ENCODE measurements at regions not wholly inside any gene's neighbourhood (a gene's known extent, or its start where the extent isn't known, plus 50 kb on each side); places are given as distances from the start of the nearest gene placed in this dataset.
"Not testable (repeated sequence)": the region's sequence is repeated elsewhere in the genome, so short reads cannot be mapped to it uniquely, and the experiment has no call there.

- DNase-seq (ENCODE audit: low read depth) = no peak
Observed at GRCh38 chr4:67332627-67333026, 212.7 kb downstream of the CENPC start.

- no peak for DNase-seq (ENCODE audit: low read depth)
Observed at GRCh38 chr4:67328393-67328792, 216.9 kb downstream of the CENPC start.

- no peak for DNase-seq (ENCODE audit: low read depth)
Observed at GRCh38 chr4:67328018-67328278, 217.4 kb downstream of the CENPC start.

- peak; percentile 2 for DNase-seq (ENCODE audit: low read depth)
Observed at GRCh38 chr4:67327245-67328017, 217.9 kb downstream of the CENPC start.

GRCh38 chr4:67325791-67326190, 219.5 kb downstream of the CENPC start:
- no peak for DNase-seq (ENCODE audit: low read depth)

- no peak for DNase-seq (ENCODE audit: low read depth)
Observed at GRCh38 chr4:67320645-67321044, 224.7 kb downstream of the CENPC start.

- DNase-seq (ENCODE audit: low read depth) = not testable (repeated sequence)
Observed at GRCh38 chr4:67319607-67320006, 225.7 kb downstream of the CENPC start.

- DNase-seq (ENCODE audit: low read depth) = not testable (repeated sequence)
Observed at GRCh38 chr4:67300497-67301185, 244.7 kb downstream of the CENPC start.

- no peak for DNase-seq (ENCODE audit: low read depth)
Observed at GRCh38 chr4:67292636-67293035, 252.7 kb downstream of the CENPC start.

- DNase-seq (ENCODE audit: low read depth) = no peak
Observed at GRCh38 chr4:67292045-67292444, 253.3 kb downstream of the CENPC start.

GRCh38 chr4:67291644-67292043, 253.7 kb downstream of the CENPC start:
- no peak for DNase-seq (ENCODE audit: low read depth)

GRCh38 chr4:67288964-67289363, 256.3 kb downstream of the CENPC start:
- DNase-seq (ENCODE audit: low read depth) = no peak

- DNase-seq (ENCODE audit: low read depth) = no peak
Observed at GRCh38 chr4:67286724-67287123, 258.6 kb downstream of the CENPC start.

- DNase-seq (ENCODE audit: low read depth) = no peak
Observed at GRCh38 chr4:67282749-67283148, 262.6 kb downstream of the CENPC start.

- DNase-seq (ENCODE audit: low read depth) = no peak
Observed at GRCh38 chr4:67275179-67275750, 270.0 kb downstream of the CENPC start.

- DNase-seq (ENCODE audit: low read depth) = not testable (repeated sequence)
Observed at GRCh38 chr4:67274671-67275070, 270.6 kb downstream of the CENPC start.

GRCh38 chr4:67273666-67274065, 271.6 kb downstream of the CENPC start:
- DNase-seq (ENCODE audit: low read depth) = no peak

- no peak for DNase-seq (ENCODE audit: low read depth)
Observed at GRCh38 chr4:67261971-67262370, 283.3 kb downstream of the CENPC start.

- no peak for DNase-seq (ENCODE audit: low read depth)
Observed at GRCh38 chr4:67256388-67257043, 288.8 kb downstream of the CENPC start.

GRCh38 chr4:67250131-67250896, 295.0 kb downstream of the CENPC start:
- DNase-seq (ENCODE audit: low read depth) = no peak

- DNase-seq (ENCODE audit: low read depth) = no peak
Observed at GRCh38 chr4:67236788-67237187, 308.5 kb downstream of the CENPC start.

GRCh38 chr4:67236318-67236717, 309.0 kb downstream of the CENPC start:
- DNase-seq (ENCODE audit: low read depth) = no peak
